Right atrium auricular region (tissue), 2 donors: ENCODE measurements at regions not wholly inside any gene's neighbourhood (a gene's known extent, or its start where the extent isn't known, plus 50 kb on each side); places are given as distances from the start of the nearest gene placed in this dataset.

ENCODE experiments used
- DNase-seq: peaks from one replicate; pipeline ENCODE4 v3.0.0-alpha.2; 2019; ENCODE audit warnings: low spot score
- H3K27ac ChIP-seq, 2 donors: fragments of 200-600 bp; sonication (generic); 1 replicate in 1 of 2; 2 replicates in 1 of 2; pipeline ENCODE4 v1.5.1; 2016 to 2019
- H3K27me3 ChIP-seq, 2 donors: fragments of 200-600 bp; sonication (generic); one replicate each; pipeline versions ENCODE4 v1.5.1 to v1.6.0; 2017 to 2019
- H3K36me3 ChIP-seq: fragments of 200-600 bp; sonication (generic); one replicate; pipeline ENCODE4 v1.5.1; 2016
- H3K4me1 ChIP-seq, 2 donors: fragments of 200-600 bp; sonication (generic); one replicate each; pipeline versions ENCODE4 v1.5.1 to v1.6.0; 2017 to 2019
- H3K4me3 ChIP-seq, 2 donors: fragments of 200-600 bp; sonication (generic); 1 replicate in 1 of 2; 2 replicates in 1 of 2; pipeline ENCODE4 v1.5.1; 2017 to 2019; ENCODE audit warnings: mild to moderate bottlenecking in 1 of 2, moderate library complexity in 1 of 2
- H3K9me3 ChIP-seq, 2 donors: fragments of 200-600 bp; sonication (generic); one replicate each; pipeline ENCODE4 v1.5.1; 2019
- TF ChIP-seq, protein P1 (sequence below), 2 donors: fragments of 200-600 bp; sonication (generic); IDR thresholded peaks; one replicate each; pipeline ENCODE4 v1.5.1; 2019; ENCODE audit warnings: antibody characterized with exemption in 2 of 2

DNA sequence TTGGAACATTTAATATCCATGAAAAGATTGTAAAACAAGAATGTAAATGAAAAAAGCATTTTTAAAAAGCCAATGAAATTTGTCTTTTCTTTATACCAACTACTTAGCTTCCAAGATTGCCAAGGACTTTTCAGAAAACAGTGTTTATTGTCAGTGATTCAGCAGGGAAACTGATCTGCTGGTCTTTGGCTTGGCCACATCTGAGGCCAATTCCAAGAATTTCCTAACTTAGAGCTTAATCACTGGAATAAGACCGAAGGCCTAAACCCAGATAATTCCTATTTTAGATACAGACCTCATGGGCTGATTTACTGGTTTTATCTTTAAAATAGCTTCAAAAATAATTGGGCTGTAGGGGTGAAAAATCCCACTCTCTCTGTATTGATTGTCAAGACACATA lies 260.5 kb upstream of the RORA start:
- H3K27ac ChIP-seq = no peak overlapping the region
- H3K27me3 ChIP-seq = no peaks in the 10 kb centered on the region
- TF ChIP-seq, protein P1, sequence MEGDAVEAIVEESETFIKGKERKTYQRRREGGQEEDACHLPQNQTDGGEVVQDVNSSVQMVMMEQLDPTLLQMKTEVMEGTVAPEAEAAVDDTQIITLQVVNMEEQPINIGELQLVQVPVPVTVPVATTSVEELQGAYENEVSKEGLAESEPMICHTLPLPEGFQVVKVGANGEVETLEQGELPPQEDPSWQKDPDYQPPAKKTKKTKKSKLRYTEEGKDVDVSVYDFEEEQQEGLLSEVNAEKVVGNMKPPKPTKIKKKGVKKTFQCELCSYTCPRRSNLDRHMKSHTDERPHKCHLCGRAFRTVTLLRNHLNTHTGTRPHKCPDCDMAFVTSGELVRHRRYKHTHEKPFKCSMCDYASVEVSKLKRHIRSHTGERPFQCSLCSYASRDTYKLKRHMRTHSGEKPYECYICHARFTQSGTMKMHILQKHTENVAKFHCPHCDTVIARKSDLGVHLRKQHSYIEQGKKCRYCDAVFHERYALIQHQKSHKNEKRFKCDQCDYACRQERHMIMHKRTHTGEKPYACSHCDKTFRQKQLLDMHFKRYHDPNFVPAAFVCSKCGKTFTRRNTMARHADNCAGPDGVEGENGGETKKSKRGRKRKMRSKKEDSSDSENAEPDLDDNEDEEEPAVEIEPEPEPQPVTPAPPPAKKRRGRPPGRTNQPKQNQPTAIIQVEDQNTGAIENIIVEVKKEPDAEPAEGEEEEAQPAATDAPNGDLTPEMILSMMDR (IDR thresholded peaks at IDR 0.05) = no peak
- DNase-seq = no peak
- H3K4me1 ChIP-seq = no peaks in the 10 kb centered on the region
- H3K36me3 ChIP-seq = no peaks in the 10 kb centered on the region
- no peaks in the 10 kb centered on the region for H3K9me3 ChIP-seq
- H3K4me3 ChIP-seq = no peak overlapping the region

DNA sequence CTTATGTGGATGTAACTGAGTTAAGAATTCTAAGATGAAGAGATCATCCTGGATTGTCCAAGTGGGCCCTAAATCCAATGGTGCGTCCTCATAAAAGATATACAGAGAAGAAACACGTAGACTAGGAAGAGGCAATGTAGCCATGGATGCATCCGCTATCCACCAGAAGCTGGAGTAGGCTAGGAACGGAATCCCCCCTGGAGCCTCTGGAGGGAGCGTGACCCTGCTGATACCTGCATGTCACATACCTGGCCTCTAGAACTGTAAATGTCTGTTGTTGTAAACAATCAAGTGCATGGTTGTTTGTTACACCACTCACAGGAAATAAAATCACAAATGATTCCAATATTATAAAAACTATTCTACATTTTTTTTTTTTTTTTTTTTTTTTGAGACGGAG lies 254.5 kb upstream of the RORA start:
- Histone ChIP-seq H3K36me3 (no peaks in the 10 kb centered on the region), H3K9me3 (no peaks in the 10 kb centered on the region), H3K4me3 (no peak overlapping the region), H3K4me1 (peaks cover 0 to 14% of the 10 kb centered on the region in 2 donors), H3K27me3 (no peaks in the 10 kb centered on the region), H3K27ac (no peak overlapping the region)
- no peak for DNase-seq
- TF ChIP-seq, protein P1 (IDR thresholded peaks at IDR 0.05) = no peak

DNA sequence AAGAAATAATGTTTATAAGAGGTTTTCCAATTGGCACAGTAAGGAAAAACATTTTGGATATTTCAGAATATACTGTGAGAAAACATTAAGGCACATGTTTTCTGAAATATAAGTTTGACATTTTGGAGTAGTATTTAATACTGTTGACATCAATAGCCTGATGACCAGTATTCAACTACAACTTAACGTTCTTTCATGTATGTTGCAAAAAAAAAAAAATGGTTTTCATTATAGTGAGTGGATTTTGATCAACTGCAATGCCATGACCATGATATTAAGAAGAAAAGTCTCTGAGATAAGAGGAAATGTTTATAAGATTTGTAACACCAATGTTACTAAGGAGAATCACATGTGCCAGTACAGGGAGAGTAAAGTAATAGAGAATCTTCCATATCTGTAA lies 252.8 kb upstream of the RORA start:
- Histone ChIP-seq H3K4me1 (peaks cover 0 to 14% of the 10 kb centered on the region in 2 donors), H3K9me3 (no peaks in the 10 kb centered on the region), H3K27me3 (no peaks in the 10 kb centered on the region), H3K4me3 (no peak overlapping the region), H3K36me3 (no peaks in the 10 kb centered on the region), H3K27ac (no peak overlapping the region)
- TF ChIP-seq, protein P1 (IDR thresholded peaks at IDR 0.05) = no peak
- DNase-seq = no peak

DNA sequence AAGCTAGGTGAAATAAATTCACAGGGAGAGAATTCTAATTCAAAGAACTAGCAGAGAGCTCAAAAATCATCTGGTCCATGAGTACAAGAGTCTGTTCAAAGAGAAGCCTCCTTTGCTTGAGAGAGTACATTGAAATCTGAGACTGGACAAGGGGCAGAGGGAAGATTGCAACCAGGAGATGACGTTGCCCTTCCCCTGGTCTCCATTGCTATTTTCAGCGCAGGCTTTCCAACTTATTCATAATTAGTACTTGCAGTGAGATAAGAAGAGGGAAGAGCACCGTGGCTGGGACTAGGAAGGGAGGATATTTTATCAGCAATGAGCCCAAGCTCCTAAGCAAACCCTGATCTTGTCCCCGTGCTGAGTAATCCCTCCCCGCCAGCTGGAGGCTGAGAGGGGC lies 251.8 kb upstream of the RORA start:
- no peak for DNase-seq
- no peak overlapping the region for H3K27ac ChIP-seq
- H3K4me1 ChIP-seq = peaks cover 0 to 14% of the 10 kb centered on the region in 2 donors
- no peaks in the 10 kb centered on the region for H3K9me3 ChIP-seq
- no peaks in the 10 kb centered on the region for H3K36me3 ChIP-seq
- TF ChIP-seq, protein P1 (IDR thresholded peaks at IDR 0.05) = no peak
- no peaks in the 10 kb centered on the region for H3K27me3 ChIP-seq
- H3K4me3 ChIP-seq = no peak overlapping the region

DNA sequence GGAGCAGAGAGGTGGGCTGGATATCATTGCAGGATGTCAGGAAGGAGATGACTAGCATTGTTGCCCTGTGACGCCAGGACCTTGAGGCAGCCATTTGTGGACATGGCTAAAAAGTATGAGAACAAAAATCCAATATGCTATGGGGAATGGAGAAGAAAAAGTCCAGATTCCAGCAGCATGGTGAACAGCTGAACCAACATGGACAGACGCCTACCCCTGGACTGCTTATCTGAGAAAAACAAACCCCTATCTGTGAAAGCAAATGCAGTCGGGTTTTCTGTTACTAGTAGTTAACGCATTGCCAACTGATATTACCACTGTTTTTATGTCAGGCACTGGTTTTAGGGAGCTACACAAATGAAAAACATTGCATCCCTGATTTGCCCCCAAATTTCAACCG lies 251.2 kb upstream of the RORA start:
- Histone ChIP-seq H3K4me1 (peaks cover 0 to 14% of the 10 kb centered on the region in 2 donors), H3K4me3 (no peak overlapping the region), H3K9me3 (no peaks in the 10 kb centered on the region), H3K36me3 (no peaks in the 10 kb centered on the region), H3K27me3 (no peaks in the 10 kb centered on the region), H3K27ac (no peak overlapping the region)
- no peak for DNase-seq
- TF ChIP-seq, protein P1 (IDR thresholded peaks at IDR 0.05) = no peak

DNA sequence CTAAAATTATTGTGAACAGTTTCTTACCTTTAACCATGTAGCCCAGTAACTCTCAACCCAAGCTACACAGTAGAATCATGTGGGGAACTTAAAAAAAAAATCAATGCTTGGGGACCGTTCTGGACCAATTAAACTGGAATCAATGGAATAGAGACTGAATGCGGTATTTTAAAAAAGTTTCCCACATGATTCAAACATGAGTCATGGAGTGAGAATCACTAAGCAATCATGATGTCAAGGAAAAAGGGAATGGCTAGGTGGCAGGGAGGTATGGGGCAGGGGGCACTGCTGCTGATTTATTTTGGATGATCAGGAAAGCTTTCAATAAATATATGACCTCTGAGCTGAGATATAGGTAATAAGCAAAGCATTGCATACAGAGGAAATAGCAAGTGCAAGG lies 250.5 kb upstream of the RORA start:
- H3K4me3 ChIP-seq = no peak overlapping the region
- no peak for DNase-seq
- TF ChIP-seq, protein P1 (IDR thresholded peaks at IDR 0.05) = no peak
- peaks cover 0 to 14% of the 10 kb centered on the region in 2 donors for H3K4me1 ChIP-seq
- no peaks in the 10 kb centered on the region for H3K9me3 ChIP-seq
- H3K27ac ChIP-seq = no peak overlapping the region
- H3K27me3 ChIP-seq = no peaks in the 10 kb centered on the region
- no peaks in the 10 kb centered on the region for H3K36me3 ChIP-seq
